Mucosa of descending colon (tissue), 3 donors: ENCODE measurements at regions not wholly inside any gene's neighbourhood (a gene's known extent, or its start where the extent isn't known, plus 50 kb on each side); places are given as distances from the start of the nearest gene placed in this dataset.

Source experiments
- ATAC-seq: fragments of 200-7000 bp; cut with Tn5 transposase; one replicate; pipeline ENCODE4 v1.9.1; 2020; ENCODE audit warnings: mild to moderate bottlenecking, moderate library complexity
- DNase-seq, 3 donors: peaks; one replicate each; pipeline ENCODE4 v3.0.0-alpha.2; 2020
- H3K36me3 ChIP-seq: fragments of 200-600 bp; one replicate; pipeline ENCODE4 v1.8.0; 2021; ENCODE audit warnings: low read depth, mild to moderate bottlenecking
- H3K4me1 ChIP-seq: fragments of 200-600 bp; one replicate; pipeline ENCODE4 v1.8.0; 2021; ENCODE audit warnings: low read depth, mild to moderate bottlenecking
- H3K4me3 ChIP-seq: fragments of 200-600 bp; one replicate; pipeline ENCODE4 v1.8.0; 2021; ENCODE audit warnings: mild to moderate bottlenecking
- H3K9me3 ChIP-seq: fragments of 200-600 bp; one replicate; pipeline ENCODE4 v1.8.0; 2021; ENCODE audit warnings: mild to moderate bottlenecking
- intact Hi-C, 2 donors: fragments of 100-400 bp; cut with DNase I in 1 of 2; cut with micrococcal nuclease in 1 of 2; formaldehyde crosslinking; loops; one replicate each; pipeline versions ENCODE4 v1.11.0 to v1.11.1; 2022; cut with DNase I, micrococcal nuclease
- TF ChIP-seq, protein P1 (sequence below): fragments of 200-600 bp; IDR thresholded peaks from one replicate; pipeline ENCODE4 v1.8.0; 2022; ENCODE audit warnings: antibody characterized with exemption, mild to moderate bottlenecking
- donor health status: DM: no; HTN: no; CAD: no; lungs with moderate emphysema.
- donor health status: DM: no; HTN: no; CAD: no.
- donor health status: DM: no; HTN: yes; CAD: no.

DNA sequence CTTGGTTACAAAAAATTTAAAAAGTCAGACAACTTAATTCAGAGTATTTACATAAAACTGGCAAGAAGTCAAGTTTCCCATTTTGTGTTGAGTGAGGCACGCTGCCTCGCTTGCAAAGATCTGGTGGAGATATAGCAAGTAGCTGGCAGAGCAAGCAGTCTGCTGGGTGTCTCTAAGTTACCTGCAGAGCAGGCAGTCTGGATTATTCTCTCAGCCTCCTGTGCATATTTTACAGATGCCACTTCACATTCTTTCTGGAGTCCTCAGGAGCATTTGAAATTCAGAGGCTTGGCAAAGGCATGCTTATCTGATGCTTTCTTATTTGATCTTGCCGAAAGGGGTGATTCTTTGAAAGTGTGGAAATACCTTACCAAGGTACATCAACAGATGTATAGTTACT, 640.4 kb upstream of the ADGRL4 start:
- no peak for ATAC-seq
- no peaks in the 10 kb centered on the region for H3K36me3 ChIP-seq

DNA sequence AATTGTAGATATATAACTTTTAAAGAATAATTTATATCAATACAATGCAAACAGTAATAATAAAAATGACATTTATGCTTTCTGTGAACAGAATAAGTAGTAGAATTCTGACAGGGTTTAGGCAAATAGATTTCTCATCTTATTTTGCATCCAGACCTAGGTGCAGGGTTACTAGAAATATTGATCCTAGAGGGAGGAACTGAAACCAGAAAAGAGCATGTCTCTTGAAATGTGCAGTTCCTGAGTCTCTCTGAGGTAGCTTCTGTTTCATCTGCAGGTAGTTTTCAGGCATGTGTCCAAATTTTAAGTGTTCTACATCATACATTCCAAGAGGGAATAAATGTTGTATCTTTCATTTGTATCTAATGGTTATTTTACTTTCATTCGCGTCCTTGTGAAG, 631.9 kb upstream of the ADGRL4 start:
- Histone ChIP-seq H3K9me3 (no peaks in the 10 kb centered on the region), H3K4me3 (no peak overlapping the region), H3K4me1 (no peaks in the 10 kb centered on the region), H3K36me3 (no peaks in the 10 kb centered on the region)
- intact Hi-C loops, result no loop called here
- TF ChIP-seq, protein P1, sequence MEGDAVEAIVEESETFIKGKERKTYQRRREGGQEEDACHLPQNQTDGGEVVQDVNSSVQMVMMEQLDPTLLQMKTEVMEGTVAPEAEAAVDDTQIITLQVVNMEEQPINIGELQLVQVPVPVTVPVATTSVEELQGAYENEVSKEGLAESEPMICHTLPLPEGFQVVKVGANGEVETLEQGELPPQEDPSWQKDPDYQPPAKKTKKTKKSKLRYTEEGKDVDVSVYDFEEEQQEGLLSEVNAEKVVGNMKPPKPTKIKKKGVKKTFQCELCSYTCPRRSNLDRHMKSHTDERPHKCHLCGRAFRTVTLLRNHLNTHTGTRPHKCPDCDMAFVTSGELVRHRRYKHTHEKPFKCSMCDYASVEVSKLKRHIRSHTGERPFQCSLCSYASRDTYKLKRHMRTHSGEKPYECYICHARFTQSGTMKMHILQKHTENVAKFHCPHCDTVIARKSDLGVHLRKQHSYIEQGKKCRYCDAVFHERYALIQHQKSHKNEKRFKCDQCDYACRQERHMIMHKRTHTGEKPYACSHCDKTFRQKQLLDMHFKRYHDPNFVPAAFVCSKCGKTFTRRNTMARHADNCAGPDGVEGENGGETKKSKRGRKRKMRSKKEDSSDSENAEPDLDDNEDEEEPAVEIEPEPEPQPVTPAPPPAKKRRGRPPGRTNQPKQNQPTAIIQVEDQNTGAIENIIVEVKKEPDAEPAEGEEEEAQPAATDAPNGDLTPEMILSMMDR, result no peak
- DNase-seq, result no peak
- ATAC-seq, result no peak

More for the DNA sequence above, 640.4 kb upstream of the ADGRL4 start:
- DNase-seq, result no peak
- intact Hi-C loops, result no loop called here
- TF ChIP-seq, protein P1, result no peak
- Histone ChIP-seq H3K4me1 (no peaks in the 10 kb centered on the region), H3K9me3 (no peaks in the 10 kb centered on the region), H3K4me3 (no peak overlapping the region)

DNA sequence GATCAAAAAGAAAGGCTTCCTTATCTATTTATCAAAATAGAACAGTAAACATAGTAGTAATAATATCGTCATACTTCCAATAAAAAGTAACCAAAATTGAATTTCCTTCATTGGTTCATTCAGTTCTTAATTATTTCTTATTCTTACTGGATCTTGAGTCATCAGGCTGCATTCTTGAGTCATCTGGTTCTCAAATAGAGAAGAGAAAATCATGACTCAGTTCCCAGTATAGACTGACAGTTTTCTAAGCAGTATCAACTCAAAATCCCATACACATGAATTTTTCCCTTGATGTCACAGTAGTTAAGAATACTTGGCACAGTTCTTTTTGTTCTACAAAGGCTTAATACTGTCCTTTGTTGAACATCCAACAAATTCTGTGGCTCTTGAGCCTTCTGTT, 626.9 kb upstream of the ADGRL4 start:
- TF ChIP-seq, protein P1, result no peak
- Histone ChIP-seq H3K4me3 (no peak overlapping the region), H3K36me3 (no peaks in the 10 kb centered on the region), H3K9me3 (no peaks in the 10 kb centered on the region), H3K4me1 (no peaks in the 10 kb centered on the region)
- ATAC-seq, result no peak
- intact Hi-C loops, result no loop called here
- no peak for DNase-seq

DNA sequence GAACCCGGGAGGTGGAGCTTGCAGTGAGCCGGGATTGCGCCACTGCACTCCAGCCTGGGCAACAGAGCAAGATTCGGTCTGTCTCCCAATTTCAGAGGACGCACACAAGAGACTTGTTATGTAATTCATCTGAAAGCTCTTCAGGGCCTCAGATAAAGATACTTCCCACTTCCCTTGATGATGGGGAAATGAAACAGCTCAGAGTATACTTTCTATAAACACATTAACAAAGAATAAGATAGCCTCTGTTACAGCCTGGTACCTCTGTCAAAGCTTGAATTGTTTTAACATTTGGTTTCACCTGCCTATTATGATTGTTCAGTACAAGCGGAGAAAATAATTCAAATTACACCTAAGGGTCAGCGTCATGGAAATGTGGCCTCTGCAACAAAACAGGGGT, 622.9 kb upstream of the ADGRL4 start:
- TF ChIP-seq, protein P1, result no peak
- Histone ChIP-seq H3K4me3 (no peak overlapping the region), H3K4me1 (no peaks in the 10 kb centered on the region), H3K36me3 (no peaks in the 10 kb centered on the region), H3K9me3 (no peaks in the 10 kb centered on the region)
- DNase-seq (no peak), ATAC-seq (no peak)
- intact Hi-C loops, result no loop called here

DNA sequence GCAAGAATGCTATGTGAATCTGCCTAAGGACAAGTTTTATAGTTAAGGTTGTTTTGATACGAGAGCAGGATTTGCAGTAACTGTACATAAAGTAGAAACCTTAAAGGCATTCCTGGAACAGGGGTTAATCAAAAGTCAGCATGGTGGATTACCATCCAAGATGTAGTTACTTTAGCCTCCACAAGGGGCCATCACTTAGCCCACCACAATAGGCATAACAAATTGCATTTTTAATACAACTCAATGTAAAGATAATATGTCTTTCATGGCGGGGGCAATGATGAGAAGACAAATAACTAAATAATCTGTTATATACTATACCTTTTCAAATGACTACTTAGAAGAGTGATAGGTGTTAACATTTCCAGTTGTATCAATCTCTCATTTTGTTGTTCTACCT, 611.2 kb upstream of the ADGRL4 start:
- intact Hi-C loops, result no loop called here
- Histone ChIP-seq H3K9me3 (no peaks in the 10 kb centered on the region), H3K4me3 (no peak overlapping the region), H3K4me1 (no peaks in the 10 kb centered on the region), H3K36me3 (no peaks in the 10 kb centered on the region)
- TF ChIP-seq, protein P1, result no peak
- DNase-seq (no peak), ATAC-seq (no peak)

DNA sequence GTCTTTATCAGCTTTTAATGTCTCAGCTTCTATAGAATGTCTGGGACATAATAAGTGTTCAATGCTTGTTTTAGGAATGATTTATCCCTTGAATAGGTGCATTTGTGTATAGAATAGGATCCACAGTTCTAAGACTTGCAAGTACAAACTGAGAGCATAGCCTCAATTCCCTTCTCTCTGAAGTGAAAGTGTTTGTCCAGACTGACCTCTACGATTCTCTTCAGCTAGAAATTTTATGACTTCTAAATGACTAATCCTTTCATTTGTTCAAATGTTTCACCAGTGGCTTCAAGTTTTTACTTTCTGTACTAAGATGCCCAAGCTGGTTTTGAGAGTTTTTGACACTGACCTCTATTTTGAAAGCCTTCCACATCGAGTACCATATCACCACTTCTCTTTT, 608.2 kb upstream of the ADGRL4 start:
- TF ChIP-seq, protein P1, result no peak
- DNase-seq, result no peak
- no peak for ATAC-seq
- no peaks in the 10 kb centered on the region for H3K4me1 ChIP-seq
- no peaks in the 10 kb centered on the region for H3K9me3 ChIP-seq
- intact Hi-C loops, result no loop called here
- H3K4me3 ChIP-seq, result no peak overlapping the region
- no peaks in the 10 kb centered on the region for H3K36me3 ChIP-seq
